ENCODE measurements at regions not wholly inside any gene's neighbourhood (a gene's known extent, or its start where the extent isn't known, plus 50 kb on each side); places are given as distances from the start of the nearest gene placed in this dataset.

DNA sequence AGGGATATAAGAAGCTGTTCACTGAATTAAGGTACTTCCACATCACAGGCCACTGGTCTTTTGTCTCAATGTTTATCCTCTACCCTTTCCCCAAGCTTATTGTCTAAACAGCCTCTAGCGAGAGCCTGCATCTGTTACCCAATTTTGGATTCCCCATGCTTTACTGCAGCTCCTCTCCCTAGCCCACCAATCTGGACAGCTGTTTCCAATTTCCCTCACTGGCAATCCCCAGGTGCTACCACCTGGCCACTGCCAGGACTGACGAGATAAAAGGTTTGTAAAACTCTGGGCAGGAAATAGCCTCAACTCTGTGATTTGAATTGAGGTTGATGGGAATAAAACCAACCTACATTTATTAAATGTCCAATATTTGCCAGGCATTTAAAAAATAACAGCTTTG lies 58.0 kb upstream of the TEX9 start:
- BruUV-seq (replicated peaks) = no TSS peak
- DNase-seq = no peak
- H3K4me3 Mint-ChIP-seq (ENCODE audit: low read depth, unreplicated experiment) = no peak overlapping the region
- CTCF ChIA-PET = no interaction called here
- no peaks in the 10 kb centered on the region for H3K4me1 Mint-ChIP-seq (ENCODE audit: low read depth, unreplicated experiment)
- no peaks in the 10 kb centered on the region for H3K36me3 Mint-ChIP-seq (ENCODE audit: insufficient read depth, unreplicated experiment)
- no peaks in the 10 kb centered on the region for H3K27me3 Mint-ChIP-seq (ENCODE audit: unreplicated experiment)
- no peak overlapping the region for H3K27ac Mint-ChIP-seq (ENCODE audit: unreplicated experiment)
- H3K9me3 Mint-ChIP-seq (ENCODE audit: low read depth, unreplicated experiment) = peaks cover 5% of the 10 kb centered on the region
- intact Hi-C loops (cut with micrococcal nuclease; ENCODE audit: unreplicated experiment) = no loop called here
- TF ChIP-seq, protein P1, sequence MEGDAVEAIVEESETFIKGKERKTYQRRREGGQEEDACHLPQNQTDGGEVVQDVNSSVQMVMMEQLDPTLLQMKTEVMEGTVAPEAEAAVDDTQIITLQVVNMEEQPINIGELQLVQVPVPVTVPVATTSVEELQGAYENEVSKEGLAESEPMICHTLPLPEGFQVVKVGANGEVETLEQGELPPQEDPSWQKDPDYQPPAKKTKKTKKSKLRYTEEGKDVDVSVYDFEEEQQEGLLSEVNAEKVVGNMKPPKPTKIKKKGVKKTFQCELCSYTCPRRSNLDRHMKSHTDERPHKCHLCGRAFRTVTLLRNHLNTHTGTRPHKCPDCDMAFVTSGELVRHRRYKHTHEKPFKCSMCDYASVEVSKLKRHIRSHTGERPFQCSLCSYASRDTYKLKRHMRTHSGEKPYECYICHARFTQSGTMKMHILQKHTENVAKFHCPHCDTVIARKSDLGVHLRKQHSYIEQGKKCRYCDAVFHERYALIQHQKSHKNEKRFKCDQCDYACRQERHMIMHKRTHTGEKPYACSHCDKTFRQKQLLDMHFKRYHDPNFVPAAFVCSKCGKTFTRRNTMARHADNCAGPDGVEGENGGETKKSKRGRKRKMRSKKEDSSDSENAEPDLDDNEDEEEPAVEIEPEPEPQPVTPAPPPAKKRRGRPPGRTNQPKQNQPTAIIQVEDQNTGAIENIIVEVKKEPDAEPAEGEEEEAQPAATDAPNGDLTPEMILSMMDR (IDR thresholded peaks at IDR 0.05; ENCODE audit: unreplicated experiment) = no peak

DNA sequence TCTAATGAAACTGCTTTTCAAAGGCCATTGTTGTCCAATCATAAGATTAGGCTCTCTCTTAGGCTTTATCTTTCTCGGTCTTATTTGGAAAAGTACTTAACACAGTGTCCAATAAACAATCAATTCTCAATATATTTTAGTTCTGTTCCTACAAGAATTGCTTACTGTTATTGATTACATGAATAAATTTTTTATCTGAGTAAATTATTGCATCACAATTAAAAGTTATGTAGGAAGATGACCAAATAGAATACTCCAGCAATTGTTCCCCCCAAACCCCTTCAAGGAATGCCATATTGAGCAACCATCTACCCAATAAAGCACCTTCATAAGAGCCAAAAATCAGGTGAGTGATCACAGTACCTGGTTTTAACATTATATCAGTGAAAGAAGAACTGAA lies 55.0 kb upstream of the RFX7 start:
- CTCF ChIA-PET = interaction anchor here (0.6 kb wide), 1 partner anchor 119 kb away, joined by 5 read pairs; no protein-coding TSS in a partner anchor
- BruUV-seq (replicated peaks) = no TSS peak

DNA sequence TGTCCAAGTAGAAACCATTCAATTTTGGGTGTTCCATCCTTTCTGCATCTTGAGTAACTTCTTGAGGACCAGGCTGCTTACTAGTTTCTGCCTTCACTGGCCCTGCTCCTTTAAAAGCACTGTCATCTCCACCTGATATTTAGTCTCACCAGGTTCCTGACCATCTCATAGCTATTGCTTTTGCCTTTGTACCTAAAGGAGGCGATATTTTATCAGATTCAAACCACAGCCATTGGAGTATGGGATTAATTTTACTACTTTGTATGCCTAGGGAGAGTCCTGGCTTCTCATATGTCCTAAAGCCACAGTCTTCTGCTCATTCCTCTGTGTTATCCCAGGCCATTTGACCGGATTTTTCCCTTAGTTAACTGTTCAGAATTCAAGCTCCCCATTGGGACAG lies 51.8 kb upstream of the RFX7 start:
- no peak overlapping the region for H3K4me3 Mint-ChIP-seq (ENCODE audit: low read depth, unreplicated experiment)
- H3K36me3 Mint-ChIP-seq (ENCODE audit: insufficient read depth, unreplicated experiment) = no peaks in the 10 kb centered on the region
- no peaks in the 10 kb centered on the region for H3K9me3 Mint-ChIP-seq (ENCODE audit: low read depth, unreplicated experiment)
- H3K27ac Mint-ChIP-seq (ENCODE audit: unreplicated experiment) = no peak overlapping the region
- CTCF ChIA-PET = no interaction called here
- BruUV-seq (replicated peaks) = no TSS peak
- TF ChIP-seq, protein P1 (IDR thresholded peaks at IDR 0.05; ENCODE audit: unreplicated experiment) = no peak
- H3K27me3 Mint-ChIP-seq (ENCODE audit: unreplicated experiment) = no peaks in the 10 kb centered on the region
- DNase-seq = no peak
- no peaks in the 10 kb centered on the region for H3K4me1 Mint-ChIP-seq (ENCODE audit: low read depth, unreplicated experiment)
- intact Hi-C loops (cut with micrococcal nuclease; ENCODE audit: unreplicated experiment) = no loop called here

More for the DNA sequence above, 55.0 kb upstream of the RFX7 start:
- Mint-ChIP-seq H3K27me3 (ENCODE audit: unreplicated experiment) (no peaks in the 10 kb centered on the region), H3K36me3 (ENCODE audit: insufficient read depth, unreplicated experiment) (no peaks in the 10 kb centered on the region), H3K4me3 (ENCODE audit: low read depth, unreplicated experiment) (no peak overlapping the region), H3K27ac (ENCODE audit: unreplicated experiment) (no peak overlapping the region), H3K4me1 (ENCODE audit: low read depth, unreplicated experiment) (no peaks in the 10 kb centered on the region), H3K9me3 (ENCODE audit: low read depth, unreplicated experiment) (no peaks in the 10 kb centered on the region)
- intact Hi-C loops (cut with micrococcal nuclease; ENCODE audit: unreplicated experiment) = no loop called here
- DNase-seq = no peak
- TF ChIP-seq, protein P1 (IDR thresholded peaks at IDR 0.05; ENCODE audit: unreplicated experiment) = no peak

DNA sequence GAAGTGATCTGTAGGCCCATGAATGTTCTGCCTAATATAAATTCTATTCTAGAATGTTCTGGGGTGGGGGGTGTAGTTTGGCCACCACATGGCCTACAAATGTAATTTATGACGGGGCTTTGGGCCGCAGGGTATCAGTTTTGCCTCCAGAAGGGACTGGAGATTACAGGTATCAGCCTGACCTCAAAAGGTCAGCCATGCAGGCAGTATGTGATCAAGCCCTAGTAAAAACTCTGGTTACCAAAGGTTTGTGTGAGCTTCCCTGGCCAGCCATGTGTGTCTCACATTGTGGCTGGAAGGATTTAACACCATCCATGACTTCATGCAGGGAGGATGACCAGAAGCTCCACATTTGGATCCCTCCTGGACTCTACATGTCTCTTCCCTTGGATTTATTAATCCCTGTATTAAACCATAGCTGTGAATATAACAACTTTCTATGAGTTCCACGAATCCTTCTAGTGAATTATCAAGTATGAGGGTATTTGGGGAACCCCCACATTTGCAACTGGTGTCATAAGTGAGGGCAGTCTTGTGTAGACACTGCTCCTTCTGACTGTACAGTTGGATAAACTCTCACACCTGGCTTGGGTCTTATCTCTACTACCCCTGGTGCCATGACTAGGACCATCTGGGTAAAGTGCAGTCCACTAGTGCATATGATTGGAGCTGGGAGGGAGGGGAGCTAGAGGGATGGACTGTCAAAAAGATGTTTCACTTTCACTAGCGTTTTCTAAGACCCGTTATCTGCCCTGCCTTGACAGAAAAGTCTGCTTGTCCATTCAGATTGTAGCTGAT lies 50.0 kb upstream of the RFX7 start:
- TF ChIP-seq, protein P1 (IDR thresholded peaks at IDR 0.05; ENCODE audit: unreplicated experiment) = no peak
- no peaks in the 10 kb centered on the region for H3K4me1 Mint-ChIP-seq (ENCODE audit: low read depth, unreplicated experiment)
- CTCF ChIA-PET = interaction anchor here (1.2 to 1.4 kb wide), 3 partner anchors 8 to 64 kb away, joined by 3 read pairs; no protein-coding TSS in a partner anchor
- H3K27me3 Mint-ChIP-seq (ENCODE audit: unreplicated experiment) = no peaks in the 10 kb centered on the region
- intact Hi-C loops (cut with micrococcal nuclease; ENCODE audit: unreplicated experiment) = no loop called here
- no peak overlapping the region for H3K27ac Mint-ChIP-seq (ENCODE audit: unreplicated experiment)
- H3K36me3 Mint-ChIP-seq (ENCODE audit: insufficient read depth, unreplicated experiment) = no peaks in the 10 kb centered on the region
- no peak for DNase-seq
- no TSS peak for BruUV-seq (replicated peaks)
- no peaks in the 10 kb centered on the region for H3K9me3 Mint-ChIP-seq (ENCODE audit: low read depth, unreplicated experiment)
- no peak overlapping the region for H3K4me3 Mint-ChIP-seq (ENCODE audit: low read depth, unreplicated experiment)

Data from Calu3 (cell line).